NCI-H524 (cell line): ENCODE measurements at regions not wholly inside any gene's neighbourhood (a gene's known extent, or its start where the extent isn't known, plus 50 kb on each side); places are given as distances from the start of the nearest gene placed in this dataset.

Experiments used
- DNase-seq, 2 experiments: peaks; one replicate each; lab custom pipeline; 2025; lab: John Stamatoyannopoulos, UW

DNA sequence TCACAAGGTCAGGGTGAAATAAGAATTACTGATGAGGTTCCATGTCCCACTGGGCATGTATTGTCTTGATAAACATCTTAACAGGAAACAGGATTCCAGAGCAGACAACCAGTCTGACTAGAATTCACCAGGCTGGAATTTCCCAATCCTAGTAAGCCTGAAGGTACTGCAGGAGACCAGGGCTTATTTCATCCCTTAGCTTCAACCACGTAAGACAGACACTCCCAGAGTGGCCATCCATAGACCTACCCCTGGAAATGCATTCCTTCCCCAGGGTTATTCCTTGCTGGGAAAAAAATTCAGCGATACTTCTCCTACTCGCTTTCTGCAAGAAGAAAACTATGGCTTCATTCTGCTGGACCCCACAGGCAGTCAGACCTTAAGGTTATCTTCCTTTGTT, 785.4 kb downstream of the NR2F1-AS1 start:
- DNase-seq = no peak

DNA sequence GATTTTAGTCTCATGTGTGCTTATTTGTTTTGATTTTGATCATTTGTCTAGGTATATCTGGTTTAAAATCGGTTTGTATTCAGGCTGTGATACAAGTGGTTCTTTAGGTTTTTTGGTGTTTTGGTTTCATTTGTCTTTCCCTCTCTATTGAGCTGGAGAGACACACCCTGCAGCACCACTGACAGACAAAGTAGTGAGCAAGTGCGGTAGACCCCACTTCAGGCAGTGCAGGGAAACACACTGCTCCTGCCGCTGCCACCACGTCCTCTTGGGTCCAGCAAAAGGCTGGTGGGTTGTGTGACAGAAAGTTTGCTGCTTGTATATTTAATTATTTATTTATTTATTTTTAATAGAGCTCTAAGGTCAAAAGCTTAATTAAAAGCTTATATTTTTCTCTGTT, 801.0 kb downstream of the NR2F1-AS1 start:
- DNase-seq = no peak

DNA sequence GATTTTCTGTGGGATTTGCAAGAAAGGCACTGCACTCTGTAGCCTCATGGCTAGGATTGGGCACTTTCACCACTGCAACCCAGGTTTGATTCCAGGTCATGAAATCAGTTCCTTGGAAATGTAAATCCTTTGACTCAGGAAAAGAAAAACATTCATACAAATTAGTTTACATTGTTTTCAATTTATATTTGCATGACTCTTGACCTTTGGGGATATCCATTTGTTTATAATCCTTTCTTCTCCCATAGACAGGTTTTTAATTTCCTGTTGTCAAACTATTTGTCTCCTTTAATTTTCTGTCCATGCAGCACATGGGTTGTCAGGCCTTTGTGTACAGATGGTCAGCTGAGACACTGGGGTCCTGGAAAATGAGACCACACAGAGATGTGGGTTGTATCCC, 801.5 kb downstream of the NR2F1-AS1 start:
- no peak for DNase-seq

DNA sequence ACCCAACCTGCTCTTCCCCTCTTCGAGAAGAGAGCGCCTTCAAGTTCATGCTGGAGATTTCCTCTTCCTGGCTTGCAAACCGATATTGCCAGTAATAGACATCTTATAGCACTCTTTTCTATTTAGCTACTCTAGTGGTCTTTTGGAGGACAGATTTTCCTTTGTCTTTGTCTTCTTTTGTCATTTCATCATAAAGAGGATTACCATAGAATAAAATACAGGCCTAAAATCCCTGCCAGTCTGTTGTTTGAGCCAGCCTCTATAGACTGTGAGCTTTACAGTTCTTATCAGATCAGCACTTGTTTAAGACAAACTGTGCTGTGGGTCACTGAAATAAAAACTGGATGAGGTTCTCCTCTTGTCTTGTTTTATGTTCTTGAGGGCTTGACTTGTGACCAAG, 802.8 kb downstream of the NR2F1-AS1 start:
- no peak for DNase-seq

DNA sequence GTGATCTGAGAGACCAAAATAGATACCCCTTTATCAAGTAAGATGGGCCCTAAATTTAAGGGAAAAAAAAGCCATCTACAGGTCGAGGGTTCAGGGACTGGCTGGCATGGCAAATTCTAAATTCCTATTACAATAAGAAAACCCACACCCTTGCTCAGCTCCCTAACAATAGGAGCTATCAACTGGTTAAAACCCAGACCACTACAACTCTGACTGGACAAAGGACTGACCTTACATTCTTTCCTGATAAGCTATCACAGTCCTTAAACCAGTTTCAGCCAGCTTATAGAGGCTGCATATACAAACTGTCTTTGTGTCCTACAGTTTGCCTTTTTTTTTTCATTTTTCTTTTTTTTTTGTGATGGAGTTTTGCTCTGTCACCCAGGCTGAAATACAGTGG, 803.6 kb downstream of the NR2F1-AS1 start:
- no peak for DNase-seq

DNA sequence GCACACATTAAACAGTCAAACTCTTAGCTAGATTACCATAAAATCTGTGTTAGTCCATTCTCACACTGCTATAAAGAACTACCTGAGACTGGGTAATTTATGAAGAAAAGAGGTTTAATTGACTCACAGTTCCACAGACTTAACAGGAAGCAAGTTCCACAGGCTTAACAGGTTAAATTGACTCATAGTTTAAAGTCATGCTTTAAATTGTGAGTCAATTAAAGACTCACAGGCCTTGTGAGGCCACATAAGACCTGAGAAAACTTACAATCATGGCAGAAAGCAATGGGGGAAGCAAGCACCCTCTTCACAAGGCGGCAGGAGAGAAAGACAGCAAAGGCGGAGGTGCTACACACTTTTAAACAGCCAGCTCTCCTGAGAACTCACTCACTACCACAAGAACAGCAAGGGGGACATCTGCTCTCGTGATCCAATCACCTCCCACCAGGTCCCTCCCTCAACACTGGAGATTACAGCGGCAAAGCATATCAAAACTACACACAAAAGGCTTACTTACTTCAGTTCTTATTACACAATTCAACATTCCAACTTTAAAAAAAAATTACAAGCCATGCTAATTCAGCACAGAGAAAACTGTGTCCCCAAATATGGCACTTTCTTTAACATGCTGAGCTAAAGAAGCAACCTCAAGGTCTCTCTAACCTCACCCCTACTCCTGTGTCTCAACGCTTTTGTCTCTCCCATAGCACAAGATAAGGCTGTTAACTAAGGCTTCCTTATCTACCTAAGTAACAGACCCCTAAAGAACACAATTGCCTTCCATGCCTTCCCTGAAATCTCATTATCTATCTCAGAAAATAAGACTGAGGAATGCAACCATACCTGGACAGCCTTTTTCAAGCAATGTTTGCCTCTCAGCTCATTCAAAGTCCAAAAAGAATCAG, 805.1 kb downstream of the NR2F1-AS1 start:
- no peak for DNase-seq

DNA sequence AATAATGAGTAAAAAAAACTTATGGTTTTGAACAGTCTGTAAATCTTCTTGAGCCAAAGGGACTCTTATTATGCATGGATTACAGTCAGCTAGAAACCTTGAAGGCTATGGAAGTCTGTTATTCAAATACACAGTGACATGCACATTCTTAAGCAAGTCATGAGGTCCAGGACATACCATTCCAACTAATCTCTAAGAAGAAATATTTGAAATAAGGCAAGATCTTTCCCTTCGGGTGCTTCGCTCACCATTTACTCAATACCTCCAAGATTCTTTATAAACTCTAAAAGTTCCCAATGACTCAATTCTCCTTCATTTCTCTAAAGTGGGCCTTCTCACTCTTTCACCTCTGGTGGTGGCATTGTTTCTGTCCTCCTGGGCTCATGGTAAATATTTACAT, 811.0 kb downstream of the NR2F1-AS1 start:
- DNase-seq = no peak

DNA sequence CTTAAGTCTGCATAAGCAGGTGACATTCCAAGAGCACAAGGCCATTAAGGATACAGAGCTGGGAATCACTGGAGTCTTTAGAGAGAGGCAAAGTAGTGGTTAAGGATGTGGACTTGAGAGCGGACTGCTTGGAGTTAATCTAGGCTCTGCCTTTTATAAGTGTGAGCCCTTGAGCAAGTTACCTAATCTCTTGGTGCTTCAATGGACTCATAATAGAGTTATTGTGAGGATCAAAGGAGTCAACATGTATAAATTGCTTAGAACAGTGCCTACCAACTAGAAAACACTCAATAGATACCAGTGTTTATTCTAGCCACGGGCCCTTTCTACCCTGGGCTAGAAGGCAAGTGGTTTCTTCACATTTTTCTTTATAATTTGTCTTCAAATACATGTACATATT, 819.4 kb downstream of the NR2F1-AS1 start:
- DNase-seq = no peak

DNA sequence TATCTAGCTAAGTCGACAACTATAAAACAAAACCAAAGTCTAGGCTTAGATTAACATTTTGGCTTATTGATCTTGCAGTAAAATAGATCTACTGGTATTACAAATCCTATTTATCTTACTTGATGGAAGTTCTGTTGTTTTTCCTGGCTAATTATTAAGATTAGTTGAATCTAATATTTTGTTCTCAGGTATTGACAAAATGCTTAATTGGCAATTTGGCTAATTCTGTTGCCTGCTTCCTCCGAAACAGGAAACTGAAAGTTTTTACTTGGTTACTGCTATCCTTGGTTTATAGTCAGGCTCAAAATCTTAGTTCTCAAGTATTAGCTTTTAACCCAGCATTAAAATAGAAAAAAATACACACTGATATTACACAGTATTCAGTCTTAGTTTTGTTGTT, 820.5 kb downstream of the NR2F1-AS1 start:
- no peak for DNase-seq

DNA sequence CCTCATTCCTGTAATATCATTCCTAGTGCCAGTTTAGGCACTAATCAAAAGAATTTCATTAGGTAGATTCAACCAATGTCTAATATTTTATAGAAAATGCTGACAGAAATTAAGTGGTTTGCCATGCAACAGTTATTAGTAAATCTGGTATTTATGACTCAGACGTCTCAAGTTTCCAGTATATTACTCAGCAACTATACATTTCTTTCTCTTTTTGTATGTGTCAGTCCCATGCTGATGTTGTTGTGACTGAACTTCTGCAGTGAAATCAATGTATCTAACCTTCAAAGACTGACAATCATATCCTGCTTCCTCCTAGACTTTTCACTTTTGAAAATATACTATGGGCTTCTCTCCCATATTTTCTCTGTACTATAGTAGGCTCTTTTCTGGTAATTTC, 822.5 kb downstream of the NR2F1-AS1 start:
- DNase-seq = no peak

DNA sequence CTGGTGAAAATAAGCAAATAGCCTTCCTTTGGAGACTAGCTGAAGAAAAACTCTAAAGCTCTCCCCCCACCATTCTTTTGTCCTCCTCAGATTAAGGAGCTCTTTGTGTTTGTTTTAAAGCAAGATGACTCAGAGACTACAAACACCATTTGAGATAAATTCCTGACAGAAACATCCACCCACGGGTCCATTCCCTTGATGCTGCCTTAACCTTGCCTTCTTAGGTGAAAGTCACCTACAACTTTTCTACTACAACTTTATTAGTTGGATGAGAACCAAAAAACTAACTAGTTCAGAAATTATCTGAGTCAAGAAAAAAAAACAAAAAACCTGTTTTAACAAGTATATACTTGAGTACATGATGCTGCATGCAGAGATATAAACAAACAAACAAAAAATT, 831.1 kb downstream of the NR2F1-AS1 start:
- no peak for DNase-seq

DNA sequence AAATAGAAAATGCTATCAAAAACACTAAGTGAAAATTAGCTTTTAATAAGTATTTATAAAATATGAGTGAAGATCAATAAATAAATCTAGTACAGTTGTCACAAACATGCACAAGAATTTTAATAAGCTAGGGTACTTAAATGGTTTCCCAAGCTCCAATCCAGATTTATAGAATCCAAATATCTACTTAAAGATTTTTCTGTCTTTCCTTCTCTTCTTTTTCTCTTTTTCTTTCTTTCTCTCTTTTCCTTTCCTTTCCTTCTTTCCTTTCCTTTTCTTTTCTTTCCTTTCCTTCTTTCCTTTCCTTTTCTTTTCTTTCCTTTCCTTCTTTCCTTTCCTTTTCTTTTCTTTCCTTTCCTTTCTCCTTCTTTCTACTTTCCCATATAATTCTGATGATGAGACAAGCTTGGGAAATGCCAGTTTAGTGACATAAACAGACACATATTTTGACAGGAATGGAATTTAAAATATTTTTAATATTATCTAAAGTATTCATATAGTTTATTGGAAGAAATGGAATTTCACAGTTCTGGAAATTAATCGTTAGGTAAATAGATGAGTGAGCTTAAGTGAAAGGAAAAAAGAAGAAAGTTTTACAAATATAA, 832.8 kb downstream of the NR2F1-AS1 start:
- no peak for DNase-seq

DNA sequence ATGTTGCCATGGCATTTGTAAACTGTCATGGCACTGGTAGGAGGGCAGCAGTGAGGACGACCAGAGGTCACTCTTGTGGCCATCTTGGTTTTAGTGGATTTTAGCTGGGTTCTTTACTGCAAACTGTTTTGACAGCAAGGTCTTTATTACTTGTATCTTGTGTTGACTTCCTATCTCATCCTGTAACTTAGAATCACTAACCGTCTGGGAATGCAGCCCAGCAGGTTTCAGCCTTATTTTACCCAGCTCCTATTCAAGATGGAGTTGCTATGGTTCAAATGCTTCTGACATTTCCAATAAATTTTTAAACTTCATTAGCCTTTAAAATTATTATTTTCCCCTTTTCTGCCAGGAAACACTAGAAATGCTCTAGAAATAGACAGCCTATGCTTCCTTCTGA, 839.1 kb downstream of the NR2F1-AS1 start:
- no peak for DNase-seq

DNA sequence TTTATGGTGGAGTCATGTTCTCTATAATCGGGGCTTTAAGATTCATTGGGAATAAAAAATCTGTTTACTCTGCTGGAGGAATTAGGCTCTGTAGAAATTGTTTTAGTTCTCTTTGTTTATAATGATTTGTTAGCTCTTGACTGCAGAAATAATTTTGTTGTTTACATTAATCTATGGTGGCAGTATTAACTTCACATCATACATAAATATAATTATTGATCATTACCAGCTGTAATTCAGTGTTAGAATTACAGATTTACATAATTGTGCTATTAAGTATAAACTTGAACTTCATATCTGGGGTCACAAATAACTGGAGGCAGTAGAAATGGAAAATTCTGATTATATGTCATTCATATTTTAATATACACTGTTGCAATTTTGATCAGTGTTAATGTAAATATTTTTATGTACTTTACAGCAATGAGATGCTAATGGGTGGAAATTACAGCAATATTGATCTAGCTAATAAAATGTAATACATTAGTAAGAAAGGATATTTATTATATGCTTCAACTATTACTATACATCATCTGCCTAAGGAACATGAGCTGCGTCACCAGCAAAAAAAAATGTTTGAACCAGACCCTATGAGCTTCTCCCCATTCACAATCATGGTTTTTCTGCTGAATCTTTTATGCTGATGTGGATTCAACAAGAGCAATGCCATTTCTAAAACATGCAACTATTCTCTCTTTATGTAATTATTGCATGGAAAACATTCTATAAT, 846.6 kb downstream of the NR2F1-AS1 start:
- DNase-seq = no peak

DNA sequence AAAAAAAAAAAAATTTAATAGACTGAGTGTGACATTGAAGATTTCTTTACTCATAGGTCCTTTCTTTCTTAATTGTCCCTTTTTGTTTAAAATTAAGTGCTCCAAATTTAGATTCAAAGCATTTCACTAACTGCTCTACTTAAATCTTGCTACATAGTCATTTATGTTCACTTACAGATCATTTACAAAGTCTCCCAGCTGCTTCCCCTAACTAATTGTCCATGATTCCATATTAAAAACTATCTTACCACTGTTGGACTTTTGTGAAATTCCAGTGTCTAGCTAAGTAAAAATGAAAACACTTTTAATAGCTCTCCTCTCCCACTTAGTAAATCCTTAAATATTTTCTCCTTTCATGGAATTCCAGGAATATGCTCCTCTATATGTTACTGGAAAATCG, 850.5 kb downstream of the NR2F1-AS1 start:
- DNase-seq = no peak

DNA sequence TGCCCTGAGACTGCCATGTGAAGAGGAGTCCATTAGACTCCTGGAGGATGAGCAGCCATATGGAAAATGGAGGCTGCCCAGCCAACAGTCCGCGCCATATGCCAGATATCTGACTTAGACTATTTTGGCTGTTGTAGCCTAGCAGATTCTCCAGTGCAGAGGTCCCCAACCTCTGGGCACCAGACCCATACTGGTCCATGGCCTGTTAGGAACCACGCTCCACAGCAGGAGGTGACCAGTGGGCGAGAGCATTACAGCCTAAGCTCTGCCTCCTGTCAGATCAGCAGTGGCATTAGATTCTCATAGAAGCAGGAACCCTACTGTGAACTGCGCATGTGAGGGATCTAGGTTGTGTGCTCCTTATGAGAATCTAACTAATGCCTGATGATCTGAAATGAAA, 851.9 kb downstream of the NR2F1-AS1 start:
- no peak for DNase-seq

DNA sequence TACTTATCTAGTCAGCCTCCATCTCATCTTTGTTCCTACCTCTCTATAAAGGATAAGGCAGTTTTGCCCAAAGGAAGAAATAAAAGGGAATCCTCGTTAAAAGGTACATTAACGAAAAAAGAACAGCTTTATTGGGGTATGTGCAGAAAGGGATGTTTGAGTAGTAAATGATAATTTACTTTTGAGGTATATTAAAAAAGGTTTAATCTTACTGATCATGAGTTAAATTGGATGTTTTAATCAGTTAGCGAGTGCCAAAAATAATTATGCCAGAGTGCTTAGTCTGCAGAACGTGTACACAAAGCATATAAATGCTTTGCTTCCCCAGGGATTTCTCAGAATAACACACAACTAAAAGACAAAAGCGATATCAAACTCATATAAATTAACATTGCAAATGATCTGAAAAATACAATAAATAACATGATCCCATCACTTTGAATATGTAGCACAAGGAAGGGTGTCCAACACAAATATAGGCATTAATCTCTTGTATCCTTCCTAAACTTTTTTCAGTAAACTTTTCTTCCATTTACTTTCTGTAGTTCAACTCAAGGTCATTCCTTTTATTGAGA, 865.0 kb downstream of the NR2F1-AS1 start:
- DNase-seq = no peak

DNA sequence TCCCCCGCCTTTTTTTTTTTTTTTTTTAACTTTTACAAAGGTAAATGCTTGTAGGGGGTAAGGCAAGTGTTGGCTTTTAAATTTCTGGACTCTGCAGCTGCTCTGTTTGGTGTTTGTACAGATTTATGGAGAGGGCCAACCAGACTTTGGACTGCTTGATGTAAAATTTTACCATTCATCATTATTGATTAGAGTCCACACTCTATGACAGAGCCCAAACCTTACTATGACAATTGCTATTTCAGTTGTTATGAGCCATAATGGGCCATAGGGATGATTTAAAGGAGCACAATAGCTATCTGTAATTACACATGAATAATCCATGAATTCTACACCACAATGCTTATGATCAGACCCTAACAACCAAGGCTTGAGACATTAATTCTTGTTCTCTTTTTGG, 867.2 kb downstream of the NR2F1-AS1 start:
- no peak for DNase-seq

DNA sequence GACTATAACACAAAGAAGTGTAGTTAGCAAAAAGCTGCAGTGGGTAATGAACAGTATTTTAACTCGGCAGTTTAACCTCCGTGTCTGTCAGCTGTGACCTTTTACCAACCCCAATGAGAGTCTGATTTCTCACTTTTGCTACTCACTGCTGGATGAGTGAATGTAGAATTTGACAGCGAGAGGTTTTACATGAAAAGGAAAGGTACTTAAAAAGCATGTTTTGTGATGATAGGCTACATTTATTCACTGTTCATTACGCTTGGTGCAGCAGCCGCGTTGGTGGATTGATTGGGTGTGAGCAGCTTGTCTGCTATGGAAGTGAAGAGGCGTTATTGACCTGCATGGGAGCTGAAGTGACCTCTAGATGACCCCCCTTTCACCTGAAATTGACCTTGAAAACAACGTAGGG, 867.7 kb downstream of the NR2F1-AS1 start:
- no peak for DNase-seq

DNA sequence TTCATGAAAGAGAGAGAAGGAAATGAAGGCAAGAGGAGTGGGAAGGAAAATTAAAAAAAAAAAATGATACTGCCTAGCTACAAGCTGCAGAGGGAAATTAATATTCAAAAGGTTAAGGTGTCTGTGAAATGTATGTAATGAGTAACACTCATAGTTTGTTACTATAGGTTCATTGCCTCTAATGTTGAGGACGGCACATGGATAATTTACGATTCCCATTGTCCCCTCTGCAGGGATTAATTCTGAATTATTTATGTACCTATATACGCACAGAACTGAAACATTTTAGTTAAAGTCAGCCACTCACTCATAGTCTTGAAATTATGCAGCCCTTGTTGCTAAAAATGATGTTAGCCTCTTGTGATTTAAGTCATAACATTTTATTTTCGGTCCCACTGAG, 869.1 kb downstream of the NR2F1-AS1 start:
- no peak for DNase-seq

DNA sequence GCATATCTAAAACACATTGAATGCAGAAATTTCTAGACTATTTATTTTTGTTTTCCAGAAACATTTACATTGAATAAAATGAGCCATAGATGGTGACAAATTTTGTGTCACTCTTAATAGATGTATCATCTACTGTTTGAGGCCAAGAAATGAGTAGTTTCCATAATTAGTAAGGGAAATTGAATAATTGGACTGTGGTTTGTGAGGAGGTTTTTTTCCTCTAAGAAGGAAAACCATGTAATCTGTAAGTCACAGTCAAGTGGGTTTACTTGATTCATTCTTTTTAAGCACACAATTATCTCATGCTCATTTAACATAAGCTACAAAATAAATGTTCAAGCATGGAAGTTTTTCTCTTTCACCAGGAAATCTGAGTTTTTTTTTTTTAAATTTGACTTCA, 876.4 kb downstream of the NR2F1-AS1 start:
- DNase-seq = no peak

DNA sequence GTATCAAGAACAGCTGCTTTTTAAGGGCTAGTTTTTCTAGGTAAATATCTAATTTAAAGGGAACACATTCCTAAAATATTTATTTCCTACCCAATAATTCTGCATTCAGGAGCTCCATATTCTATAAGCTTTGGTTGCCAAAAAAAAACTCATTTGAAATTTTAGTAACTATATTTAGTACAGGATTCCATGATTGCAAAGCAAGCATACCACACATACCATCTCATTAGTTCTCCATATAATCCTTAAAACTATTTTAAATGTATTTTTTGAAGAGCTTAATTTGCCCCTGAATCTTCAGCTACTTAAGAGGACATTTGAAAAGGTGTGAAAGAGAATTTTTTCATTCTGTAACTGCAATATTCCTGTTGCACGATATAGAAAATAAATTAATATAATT, 877.0 kb downstream of the NR2F1-AS1 start:
- no peak for DNase-seq
